HEK293 (cell line): ENCODE measurements at regions not wholly inside any gene's neighbourhood (a gene's known extent, or its start where the extent isn't known, plus 50 kb on each side); places are given as distances from the start of the nearest gene placed in this dataset.

Experiments used
- ATF2 ChIP-seq: fragments of 450-650 bp; formaldehyde crosslinking; IDR thresholded peaks from 2 replicates; pipeline ENCODE4 v1.5.1; 2016; ENCODE audit warnings: missing biosample characterization, missing genetic modification characterization, low read depth
- CTCF ChIP-seq: fragments of 450-650 bp; formaldehyde crosslinking; IDR thresholded peaks from 2 replicates; pipeline ENCODE4 v1.5.1; 2016; ENCODE audit warnings: missing biosample characterization, missing genetic modification characterization
- MYNN ChIP-seq: fragments of 450-650 bp; formaldehyde crosslinking; IDR thresholded peaks from 2 replicates; pipeline ENCODE4 v1.5.1; 2016; ENCODE audit warnings: missing biosample characterization, missing genetic modification characterization, borderline replicate concordance
- PATZ1 ChIP-seq: fragments of 450-650 bp; formaldehyde crosslinking; IDR thresholded peaks from 2 replicates; pipeline ENCODE4 v1.5.1; 2016; ENCODE audit warnings: missing biosample characterization, missing genetic modification characterization
- PRDM1 ChIP-seq: fragments of 450-650 bp; formaldehyde crosslinking; IDR thresholded peaks from 2 replicates; pipeline ENCODE4; 2016; ENCODE audit warnings: missing biosample characterization, missing genetic modification characterization
- ZNF449 ChIP-seq: fragments of 450-650 bp; formaldehyde crosslinking; IDR thresholded peaks from 2 replicates; pipeline ENCODE4 v1.5.1; 2017; ENCODE audit warnings: missing biosample characterization, mild to moderate bottlenecking, missing genetic modification characterization, moderate library complexity
- ZNF571 ChIP-seq: fragments of 450-650 bp; formaldehyde crosslinking; IDR thresholded peaks from 2 replicates; pipeline ENCODE4 v1.5.0; 2017; ENCODE audit warnings: missing biosample characterization, missing genetic modification characterization
- ZNF747 ChIP-seq: fragments of 450-650 bp; formaldehyde crosslinking; IDR thresholded peaks from 2 replicates; pipeline ENCODE4 v1.5.1; 2016; ENCODE audit warnings: missing biosample characterization, missing genetic modification characterization

- TF ChIP-seq CTCF (no peak), PRDM1 (tag by site-specific recombination) (no peak), MYNN (tag by site-specific recombination) (no peak), ZNF747 (no peak), PATZ1 (tag by site-specific recombination) (no peak), ATF2 (tag by site-specific recombination) (no peak), ZNF571 (no peak), ZNF449 (tag by site-specific recombination) (no peak)
Observed at GRCh38 chr9:95385521-95385920, 68.0 kb upstream of the FANCC start.
